Amniotic stem cell (primary cell): ENCODE measurements at regions not wholly inside any gene's neighbourhood (a gene's known extent, or its start where the extent isn't known, plus 50 kb on each side); places are given as distances from the start of the nearest gene placed in this dataset.
"Not testable (repeated sequence)": the region's sequence is repeated elsewhere in the genome, so short reads cannot be mapped to it uniquely, and the experiment has no call there.

ENCODE experiments used
- DNase-seq: peaks from one replicate; lab custom pipeline; 2025; lab: John Stamatoyannopoulos, UW

- DNase-seq, result no peak
These were observed 569.5 kb downstream of the MATN1 start for GRCh38 chr1:30153743-30154449.

- no peak for DNase-seq
These were observed 571.6 kb downstream of the MATN1 start for GRCh38 chr1:30151826-30152225.

- no peak for DNase-seq
These were observed 572.3 kb downstream of the MATN1 start for GRCh38 chr1:30151119-30151518.

- DNase-seq, result no peak
These were observed 574.2 kb downstream of the MATN1 start for GRCh38 chr1:30149226-30149625.

- no peak for DNase-seq
These were observed 574.7 kb downstream of the MATN1 start for GRCh38 chr1:30148676-30149075.

GRCh38 chr1:30147188-30147587 is 576.2 kb downstream of the MATN1 start:
- DNase-seq, result no peak

- no peak for DNase-seq
These were observed 576.9 kb downstream of the MATN1 start for GRCh38 chr1:30146448-30146847.

GRCh38 chr1:30145723-30146303 is 577.6 kb downstream of the MATN1 start:
- DNase-seq, result no peak

GRCh38 chr1:30144831-30145230 is 578.6 kb downstream of the MATN1 start:
- DNase-seq, result no peak

GRCh38 chr1:30143517-30143916 is 579.9 kb downstream of the MATN1 start:
- no peak for DNase-seq

- no peak for DNase-seq
These were observed 582.8 kb downstream of the MATN1 start for GRCh38 chr1:30140566-30140965.

- DNase-seq, result no peak
These were observed 584.5 kb downstream of the MATN1 start for GRCh38 chr1:30138891-30139290.

- DNase-seq, result no peak
These were observed 586.4 kb downstream of the MATN1 start for GRCh38 chr1:30137001-30137400.

- no peak for DNase-seq
These were observed 587.7 kb downstream of the MATN1 start for GRCh38 chr1:30135698-30136097.

GRCh38 chr1:30134466-30135217 is 588.7 kb downstream of the MATN1 start:
- DNase-seq, result no peak

GRCh38 chr1:30133414-30134055 is 589.9 kb downstream of the MATN1 start:
- no peak for DNase-seq

GRCh38 chr1:30132602-30133286 is 590.6 kb downstream of the MATN1 start:
- DNase-seq, result no peak

GRCh38 chr1:30130566-30130965 is 592.8 kb downstream of the MATN1 start:
- DNase-seq, result not testable (repeated sequence)

- no peak for DNase-seq
These were observed 593.3 kb downstream of the MATN1 start for GRCh38 chr1:30130099-30130498.

GRCh38 chr1:30129421-30130055 is 593.8 kb downstream of the MATN1 start:
- DNase-seq, result no peak

GRCh38 chr1:30129001-30129408 is 594.4 kb downstream of the MATN1 start:
- no peak for DNase-seq

- no peak for DNase-seq
These were observed 596.5 kb downstream of the MATN1 start for GRCh38 chr1:30126848-30127247.
